Hepatic stellate cell (primary cell): ENCODE measurements at regions not wholly inside any gene's neighbourhood (a gene's known extent, or its start where the extent isn't known, plus 50 kb on each side); places are given as distances from the start of the nearest gene placed in this dataset.
"Not testable (repeated sequence)": the region's sequence is repeated elsewhere in the genome, so short reads cannot be mapped to it uniquely, and the experiment has no call there.

ENCODE experiments used
- DNase-seq: peaks from one replicate; pipeline ENCODE4 v3.0.0; 2011; ENCODE audit warnings: low spot score

DNA sequence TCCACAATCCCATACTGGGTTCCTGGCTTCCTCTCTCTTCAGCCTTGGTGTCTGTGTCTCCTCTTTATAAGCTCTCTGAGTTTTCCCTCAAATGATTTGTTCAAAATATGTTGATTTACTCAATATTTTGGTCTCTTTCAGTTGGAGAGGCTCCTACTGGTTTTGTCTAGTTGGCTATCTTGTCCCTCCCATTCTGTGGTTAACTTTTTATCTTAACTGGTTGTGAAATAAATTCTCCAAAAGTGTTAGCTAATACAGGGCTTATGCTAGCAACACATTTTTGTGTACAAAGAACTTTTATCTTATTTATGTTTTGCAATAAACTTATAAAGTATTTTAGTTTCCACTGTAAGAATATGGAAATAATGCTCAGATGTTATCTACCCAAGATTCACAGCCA is 200.9 kb downstream of the AASDHPPT start:
- no peak for DNase-seq

DNA sequence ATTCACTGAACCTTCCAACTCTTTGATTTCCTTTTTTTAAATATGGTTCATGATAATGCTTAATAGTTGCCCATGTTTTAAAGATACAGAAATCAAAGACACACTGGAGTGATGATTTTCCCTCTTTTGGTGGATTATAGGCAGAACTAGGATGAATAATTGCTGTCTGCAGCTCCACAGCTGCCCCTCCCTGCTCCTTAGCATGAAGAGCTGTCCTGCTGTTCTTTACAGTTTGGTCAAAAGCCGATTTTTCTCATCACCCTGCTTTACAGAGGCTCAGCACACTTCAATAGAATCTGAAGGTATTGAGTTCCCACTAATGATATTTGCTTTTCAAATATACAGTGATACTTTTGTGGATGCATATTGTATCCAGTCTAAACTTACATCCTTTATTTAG is 202.6 kb downstream of the AASDHPPT start:
- DNase-seq, result no peak

- no peak for DNase-seq
Measured at GRCh38 chr11:106281455-106282173, 204.2 kb downstream of the AASDHPPT start.

DNA sequence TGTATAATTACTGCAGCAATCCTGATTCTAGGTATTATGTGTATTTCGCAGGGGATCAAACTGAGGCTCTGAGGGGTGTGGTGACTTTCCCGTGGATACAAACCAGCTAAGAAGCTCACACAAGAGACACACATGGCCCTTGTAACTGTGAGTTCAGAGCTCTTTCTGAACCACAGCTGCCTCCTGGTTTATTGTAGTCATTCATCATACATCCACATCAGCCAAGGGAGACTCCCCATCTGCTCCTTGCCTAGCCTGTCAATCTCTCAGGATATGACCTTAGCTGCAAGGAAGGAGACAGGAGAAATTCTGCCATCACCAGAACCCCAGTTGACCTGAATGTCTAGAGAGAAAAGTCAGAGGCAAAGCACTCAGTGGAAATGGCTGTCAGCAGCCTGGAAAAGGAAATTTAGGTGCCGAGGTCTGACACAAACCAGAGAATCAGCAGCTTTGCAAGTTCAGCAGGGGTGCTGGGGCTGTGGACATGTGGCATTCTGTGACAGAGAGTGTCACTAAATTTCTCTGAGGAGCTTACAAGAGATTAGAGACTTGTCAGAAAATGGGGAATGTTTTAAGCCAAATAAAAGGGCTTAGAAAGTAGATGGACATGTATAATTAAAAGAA is 209.5 kb downstream of the AASDHPPT start:
- no peak for DNase-seq

GRCh38 chr11:106288057-106288456 is 210.6 kb downstream of the AASDHPPT start:
- no peak for DNase-seq

DNA sequence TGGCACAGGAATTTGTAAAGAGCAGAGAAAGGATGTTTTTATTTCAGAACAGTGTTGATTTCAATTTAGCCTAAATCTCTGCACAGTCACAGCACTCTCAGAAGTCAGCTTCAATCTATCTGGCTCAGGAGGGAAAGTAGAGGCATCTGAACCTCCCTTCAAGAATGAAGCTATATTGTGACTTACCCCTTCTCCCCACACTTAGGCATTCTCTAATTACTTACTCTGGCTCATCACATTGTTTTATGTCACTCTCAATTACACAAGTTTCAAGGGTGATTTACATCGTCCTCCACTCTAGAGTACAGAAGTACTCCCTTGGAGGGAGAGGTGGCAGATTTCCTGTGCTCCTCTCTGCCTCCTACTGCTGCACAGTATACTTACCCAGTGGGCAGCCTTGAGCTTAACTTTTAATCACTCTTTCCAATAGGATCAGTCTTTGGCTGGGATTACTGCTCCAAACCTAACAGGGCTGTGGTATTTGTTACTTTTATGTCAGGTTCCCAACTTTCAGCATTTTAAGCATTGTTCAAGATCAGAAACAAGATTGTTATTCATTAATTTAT is 211.4 kb downstream of the AASDHPPT start:
- DNase-seq, result no peak

DNA sequence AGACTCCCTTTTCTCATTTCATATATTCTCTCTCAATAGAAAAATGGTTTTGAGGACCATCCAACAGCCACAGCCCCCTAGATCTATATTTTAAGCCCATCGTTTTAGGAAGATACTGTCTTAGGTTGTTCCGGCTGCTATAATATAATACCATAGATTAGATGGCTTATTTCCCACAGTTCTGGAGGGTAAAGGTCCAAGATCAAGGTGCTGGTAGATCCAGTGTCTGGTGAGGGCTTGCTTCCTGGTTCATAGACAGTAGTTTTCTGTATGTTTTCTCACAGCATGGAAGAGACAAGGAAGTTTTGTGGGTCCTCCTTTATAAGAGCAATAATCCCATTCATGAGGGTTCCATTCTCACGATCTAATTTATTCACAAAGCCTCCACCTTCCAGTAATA is 215.1 kb downstream of the AASDHPPT start:
- DNase-seq, result no peak

DNA sequence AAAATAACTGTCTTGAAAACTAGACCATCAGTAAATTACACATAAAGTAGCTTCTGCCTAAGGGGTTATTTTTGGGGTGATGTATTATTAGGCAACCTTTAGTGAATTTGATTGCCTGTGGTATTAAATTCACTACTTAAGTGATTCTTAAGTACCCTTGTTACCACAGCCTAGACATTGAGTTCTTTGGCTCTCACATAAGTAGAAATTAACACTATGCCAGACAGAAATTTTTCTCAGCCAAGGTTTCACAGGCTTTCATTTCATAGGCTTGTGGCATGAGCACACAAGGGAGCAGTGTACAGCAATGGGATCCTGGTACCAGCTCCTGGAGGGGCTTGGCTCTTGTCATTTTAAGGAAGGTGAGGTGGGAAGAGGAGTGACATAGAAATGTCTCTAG is 218.5 kb downstream of the AASDHPPT start:
- DNase-seq, result no peak

DNA sequence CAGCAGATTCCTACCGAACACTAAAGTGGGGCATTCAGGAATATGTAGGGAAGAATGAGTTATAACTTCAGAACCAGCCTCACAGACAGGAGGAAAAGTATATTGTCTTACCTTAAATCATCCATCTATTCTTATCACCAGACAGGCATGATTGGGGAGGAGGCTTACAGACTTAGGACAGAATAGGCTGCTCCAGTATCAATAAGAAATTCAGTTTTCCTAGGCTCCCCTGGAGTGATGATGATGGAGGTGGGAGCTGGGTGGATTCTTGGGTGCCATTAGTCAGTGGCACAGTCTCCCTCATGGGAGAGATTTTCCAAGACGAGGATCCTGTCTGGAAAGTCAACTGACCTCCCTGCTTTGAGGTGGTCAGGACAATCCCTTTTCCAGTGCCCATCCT is 225.0 kb downstream of the AASDHPPT start:
- no peak for DNase-seq

GRCh38 chr11:106304274-106304673 is 226.8 kb downstream of the AASDHPPT start:
- peak; percentile 43 for DNase-seq

DNA sequence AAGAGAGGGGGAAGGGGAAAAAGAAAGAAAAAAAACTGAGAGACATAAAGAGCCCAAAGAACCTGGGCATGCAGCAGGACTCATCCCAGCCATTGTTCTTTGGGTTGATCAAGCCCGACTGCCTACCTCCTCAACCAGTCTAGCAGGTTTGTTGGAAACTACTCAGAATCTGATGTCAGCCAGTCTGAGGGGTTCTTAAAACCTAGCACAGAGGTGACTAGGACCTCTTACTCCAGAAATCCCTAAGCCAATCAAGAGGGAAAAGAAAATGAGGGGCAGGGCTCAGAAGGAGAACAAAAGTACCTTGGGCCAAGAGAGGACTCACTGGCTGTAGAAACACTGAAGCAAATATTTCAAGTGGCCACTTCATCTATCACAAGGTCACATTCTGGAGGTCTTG is 228.0 kb downstream of the AASDHPPT start:
- no peak for DNase-seq

DNA sequence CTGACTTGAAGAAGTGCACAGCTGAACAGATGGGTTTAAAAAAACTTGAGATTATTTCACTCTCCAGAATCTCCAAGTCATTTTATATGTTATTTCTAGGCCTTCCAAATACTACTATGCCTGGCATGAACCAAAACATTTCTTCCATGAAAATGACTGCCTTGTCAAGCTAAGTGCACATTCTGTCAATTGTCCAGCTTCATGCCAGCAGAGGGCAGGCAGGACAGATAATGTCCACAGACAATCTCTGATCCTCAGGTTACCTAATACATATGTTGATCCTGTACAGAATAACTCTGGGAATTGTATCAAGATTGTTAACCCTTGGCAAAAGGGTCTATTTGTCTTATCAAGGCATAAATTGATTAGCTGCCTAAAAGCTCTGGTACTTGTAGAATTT is 229.5 kb downstream of the AASDHPPT start:
- peak; percentile 9 for DNase-seq

GRCh38 chr11:106309070-106309684 is 231.7 kb downstream of the AASDHPPT start:
- no peak for DNase-seq

- no peak for DNase-seq
Measured at GRCh38 chr11:106311531-106312230, 234.2 kb downstream of the AASDHPPT start.

- DNase-seq, result not testable (repeated sequence)
Measured at GRCh38 chr11:106317208-106317773, 239.8 kb downstream of the AASDHPPT start.

GRCh38 chr11:106321601-106322000 is 244.1 kb downstream of the AASDHPPT start:
- no peak for DNase-seq

- DNase-seq, result no peak
Measured at GRCh38 chr11:106322106-106322505, 244.6 kb downstream of the AASDHPPT start.

- no peak for DNase-seq
Measured at GRCh38 chr11:106326087-106326486, 248.6 kb downstream of the AASDHPPT start.

GRCh38 chr11:106327134-106327533 is 249.7 kb downstream of the AASDHPPT start:
- no peak for DNase-seq

GRCh38 chr11:106327637-106328036 is 250.2 kb downstream of the AASDHPPT start:
- DNase-seq, result no peak

DNA sequence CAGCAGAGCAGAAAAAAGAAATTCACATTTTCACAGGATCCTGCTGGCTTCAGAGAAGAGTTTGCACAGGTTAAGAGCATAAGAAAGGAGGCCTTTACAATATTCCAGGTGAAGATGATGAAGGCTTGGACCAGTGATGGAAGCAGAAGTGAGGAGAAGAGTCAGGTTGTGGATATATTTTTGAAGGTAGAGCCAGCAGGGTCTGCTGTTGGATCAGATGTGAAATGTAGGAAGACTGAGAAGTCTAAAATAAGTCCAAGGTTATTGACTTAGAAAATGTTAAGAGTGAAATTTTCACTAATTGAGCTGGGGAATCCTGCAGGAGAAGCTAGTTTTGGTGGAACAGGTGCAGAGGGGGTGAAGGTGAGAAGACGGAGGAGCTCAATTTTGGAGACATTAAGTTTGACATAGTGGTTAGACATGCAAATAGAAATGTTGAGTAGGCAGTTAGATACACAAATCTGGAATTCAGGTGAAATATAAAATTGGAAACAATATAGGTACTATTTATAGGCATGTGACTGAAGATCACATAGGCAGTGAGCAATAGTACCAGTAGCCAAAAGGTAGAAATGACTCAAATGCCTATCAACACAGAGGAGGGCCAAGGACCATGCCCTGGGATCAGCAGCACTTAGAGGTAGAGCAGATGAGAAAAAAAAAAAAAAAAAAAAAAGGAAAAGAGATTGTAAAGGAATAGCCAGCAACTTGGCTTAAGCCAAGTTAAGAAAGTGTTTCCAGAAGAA is 252.0 kb downstream of the AASDHPPT start:
- DNase-seq, result no peak
